ENCODE measurements at regions not wholly inside any gene's neighbourhood (a gene's known extent, or its start where the extent isn't known, plus 50 kb on each side); places are given as distances from the start of the nearest gene placed in this dataset.

DNA sequence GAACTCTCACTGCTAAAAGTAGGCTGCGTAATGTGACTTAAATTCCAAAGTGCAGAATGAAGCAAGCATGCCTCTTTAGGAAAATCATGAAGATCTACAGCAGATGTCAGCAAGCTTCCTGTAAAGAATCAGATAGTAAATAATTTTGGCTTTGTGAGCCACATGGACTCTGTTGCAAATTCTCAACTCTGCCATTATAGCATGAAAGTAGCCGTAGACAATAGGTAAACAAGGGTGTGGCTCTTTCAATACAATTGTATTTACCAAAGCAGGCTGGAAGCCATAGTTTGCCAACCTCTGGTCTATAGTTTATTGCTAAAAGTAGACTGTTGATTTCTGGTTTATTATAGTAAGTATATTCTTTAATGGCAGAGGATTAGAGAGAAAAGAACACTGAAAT lies 80.3 kb upstream of the FAM9B start:
- no peak overlapping the region for H3K4me3 ChIP-seq (ENCODE audit: low read depth, low read length)
- no peak for DNase-seq (ENCODE audit: low read depth)
- TF ChIP-seq CTCF (conservative IDR thresholded peaks at IDR 0.05; ENCODE audit: low read depth, low read length) = no peak

DNA sequence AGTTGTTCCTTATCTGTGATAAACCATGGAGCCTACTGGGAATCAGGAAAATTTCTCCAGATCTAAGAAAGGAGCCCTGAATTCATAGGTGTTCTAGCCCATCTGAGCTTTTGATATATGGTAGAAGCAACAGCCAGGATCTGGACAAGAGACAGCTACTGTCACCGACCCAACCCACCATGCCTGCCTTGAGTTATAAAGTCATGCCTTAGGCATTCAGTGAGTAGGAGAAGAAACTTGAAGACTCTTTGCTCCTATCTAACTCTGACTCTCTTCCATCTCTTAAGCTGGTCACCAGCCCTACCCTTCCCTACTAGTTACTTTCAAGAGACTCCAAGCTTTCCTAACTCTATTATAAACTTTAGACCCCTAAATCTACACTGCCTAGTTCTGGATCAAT lies 83.9 kb upstream of the FAM9B start:
- no peak for DNase-seq (ENCODE audit: low read depth)
- no peak for TF ChIP-seq CTCF (conservative IDR thresholded peaks at IDR 0.05; ENCODE audit: low read depth, low read length)
- no peak overlapping the region for H3K4me3 ChIP-seq (ENCODE audit: low read depth, low read length)

DNA sequence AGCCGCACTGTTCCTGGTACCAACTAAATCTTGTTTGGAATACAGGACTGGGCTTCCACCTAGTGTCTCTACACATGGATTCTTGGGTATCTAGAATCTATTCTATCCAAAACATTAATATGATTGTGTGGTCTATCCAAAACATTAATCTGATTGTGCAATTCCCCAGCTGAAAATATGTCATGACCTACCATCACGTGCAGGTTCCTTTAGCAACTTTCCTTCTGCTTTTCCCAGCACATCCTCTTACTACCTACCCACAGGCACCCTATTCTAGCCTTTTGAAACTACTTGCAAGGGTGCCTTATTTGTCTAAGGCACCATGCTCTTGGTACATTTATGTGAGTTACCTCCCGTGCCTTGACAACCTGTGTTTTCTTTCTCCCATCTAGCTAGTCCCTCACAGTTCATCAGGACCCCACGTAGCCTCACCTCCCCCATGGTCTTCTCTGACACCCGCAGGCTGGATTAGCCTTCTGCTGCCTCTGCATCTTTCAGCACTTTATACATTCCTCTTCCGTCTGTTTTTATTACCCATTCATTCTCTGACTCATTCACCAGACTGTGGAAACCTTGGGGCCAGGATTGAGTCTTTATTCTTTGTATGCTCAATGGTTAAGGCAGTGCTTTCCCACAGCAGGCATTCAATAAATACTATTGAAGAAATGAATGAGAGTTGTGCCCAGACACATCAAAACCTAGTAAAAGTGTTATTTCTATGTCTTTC lies 88.8 kb upstream of the FAM9B start:
- no peak overlapping the region for H3K4me3 ChIP-seq (ENCODE audit: low read depth, low read length)
- TF ChIP-seq CTCF (conservative IDR thresholded peaks at IDR 0.05; ENCODE audit: low read depth, low read length) = no peak
- DNase-seq (ENCODE audit: low read depth) = peak; percentile 35

DNA sequence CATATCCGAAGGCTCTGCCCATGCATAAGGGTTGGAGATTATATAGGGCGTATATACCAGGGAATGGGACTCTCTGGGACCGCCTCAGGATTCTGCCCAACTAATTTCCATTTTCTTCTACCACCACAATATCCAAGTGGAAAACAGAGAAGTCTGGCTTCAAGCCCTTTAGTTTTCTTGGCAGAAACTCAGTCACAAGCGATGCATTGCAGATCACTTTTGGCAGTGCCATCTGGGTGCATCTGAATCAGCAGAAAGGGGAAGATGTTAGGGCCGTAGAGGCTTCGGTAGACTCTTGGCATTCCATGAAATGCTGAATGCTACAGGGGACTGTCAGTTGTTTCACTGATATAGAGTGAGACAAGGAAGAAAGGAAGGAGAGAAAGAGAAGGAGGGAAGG lies 94.1 kb upstream of the FAM9B start:
- no peak overlapping the region for H3K4me3 ChIP-seq (ENCODE audit: low read depth, low read length)
- TF ChIP-seq CTCF (conservative IDR thresholded peaks at IDR 0.05; ENCODE audit: low read depth, low read length) = no peak
- DNase-seq (ENCODE audit: low read depth) = no peak

DNA sequence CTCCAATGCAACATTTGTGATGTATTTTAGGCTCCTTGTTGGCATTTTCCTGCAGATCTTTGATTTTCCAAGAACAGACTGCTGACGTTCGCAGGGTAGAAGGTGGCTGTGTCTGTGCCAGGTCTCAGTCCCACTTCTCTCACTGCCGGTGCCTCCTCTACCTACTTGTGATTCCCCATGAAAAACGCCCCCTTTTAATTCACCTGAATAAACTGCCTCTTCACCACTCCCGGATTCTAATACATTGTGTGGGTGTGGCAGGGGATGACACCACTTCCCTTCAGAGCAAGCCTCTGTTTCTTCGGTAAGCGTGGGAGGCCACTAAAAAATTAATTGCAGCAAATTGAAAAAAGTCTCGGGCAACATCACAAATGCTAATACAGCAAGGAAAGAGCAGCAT lies 96.1 kb upstream of the FAM9B start:
- no peak for TF ChIP-seq CTCF (conservative IDR thresholded peaks at IDR 0.05; ENCODE audit: low read depth, low read length)

GRCh38 chrX:9131066-9131465 lies 97.1 kb upstream of the FAM9B start:
- TF ChIP-seq CTCF (conservative IDR thresholded peaks at IDR 0.05; ENCODE audit: low read depth, low read length) = no peak
- DNase-seq (ENCODE audit: low read depth) = no peak
- H3K4me3 ChIP-seq (ENCODE audit: low read depth, low read length) = no peak overlapping the region

More for the DNA sequence above, 96.1 kb upstream of the FAM9B start:
- no peak for DNase-seq (ENCODE audit: low read depth)
- no peak overlapping the region for H3K4me3 ChIP-seq (ENCODE audit: low read depth, low read length)

- TF ChIP-seq CTCF (conservative IDR thresholded peaks at IDR 0.05; ENCODE audit: low read depth, low read length) = no peak
- DNase-seq (ENCODE audit: low read depth) = no peak
- H3K4me3 ChIP-seq (ENCODE audit: low read depth, low read length) = no peak overlapping the region
These were observed 98.2 kb upstream of the FAM9B start for GRCh38 chrX:9132036-9132638.

Data from choroid plexus epithelial cell (primary cell).